ENCODE measurements at regions not wholly inside any gene's neighbourhood (a gene's known extent, or its start where the extent isn't known, plus 50 kb on each side); places are given as distances from the start of the nearest gene placed in this dataset.

DNA sequence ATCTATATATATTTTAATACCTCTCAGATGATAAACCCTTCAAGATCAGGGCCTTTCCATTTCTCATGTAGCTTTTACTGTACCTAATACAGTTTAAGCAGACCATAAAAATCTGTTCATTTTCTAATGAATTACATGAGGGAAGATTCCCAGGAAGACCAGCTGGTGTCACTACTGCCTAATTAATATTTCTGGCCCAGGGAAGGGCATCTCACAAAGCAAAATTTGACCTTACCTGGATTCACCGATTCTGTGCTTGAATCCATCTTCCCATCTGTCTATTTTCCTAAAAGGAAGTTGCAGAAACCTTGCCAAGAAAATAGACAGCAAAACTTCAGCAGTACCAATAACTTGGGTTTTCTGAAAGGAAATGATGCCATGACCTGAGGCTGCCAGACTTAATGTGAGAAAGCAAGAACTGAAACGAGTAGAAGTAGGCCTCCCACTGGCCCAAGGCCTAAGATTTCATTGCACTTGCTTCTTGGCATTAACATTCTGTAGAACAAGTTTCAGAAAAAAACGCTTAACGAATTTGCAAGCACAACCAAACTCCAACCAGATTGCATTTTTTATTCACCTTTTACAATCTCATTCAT lies 83.0 kb upstream of the GLIS3 start:
- DNase-seq: peak; percentile 31

DNA sequence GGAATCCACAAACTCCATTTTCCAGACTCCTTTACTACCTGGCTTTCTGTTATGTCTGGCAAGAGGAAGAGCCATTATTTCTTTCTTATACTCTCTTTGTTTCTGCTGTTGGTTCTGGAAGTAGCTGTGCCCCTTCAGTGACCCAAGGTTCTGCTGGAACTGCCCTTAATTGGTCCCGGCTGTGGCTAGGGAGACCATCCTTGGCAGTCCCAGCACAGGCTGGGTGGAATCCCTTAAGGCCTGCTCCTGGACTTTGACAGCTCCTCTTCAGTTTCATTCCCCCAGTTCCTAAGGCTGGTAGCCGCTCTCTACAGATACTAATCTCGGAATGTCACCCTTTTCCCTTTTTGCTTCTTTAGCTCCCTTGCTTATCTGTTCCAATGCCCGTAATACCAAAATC lies 81.9 kb upstream of the GLIS3 start:
- no peak for DNase-seq

DNA sequence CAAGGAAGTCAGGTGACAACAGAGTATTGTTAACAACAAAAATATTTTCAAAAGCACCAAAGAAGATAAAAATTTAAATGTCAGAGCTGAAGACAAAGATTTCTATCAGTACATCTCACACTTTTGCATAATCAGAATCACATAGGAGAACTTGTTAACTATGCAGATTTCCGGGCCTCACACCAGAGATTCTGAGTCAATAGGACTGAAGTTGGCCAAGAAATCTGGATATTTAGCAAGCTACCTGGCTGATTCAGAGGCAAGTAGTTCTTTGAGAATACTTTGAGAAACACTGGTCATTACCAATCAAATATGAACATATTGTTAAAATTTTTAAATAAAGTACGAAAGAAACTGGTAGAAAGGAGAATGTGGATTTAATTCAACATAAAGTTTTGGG lies 80.5 kb upstream of the GLIS3 start:
- no peak for DNase-seq

DNA sequence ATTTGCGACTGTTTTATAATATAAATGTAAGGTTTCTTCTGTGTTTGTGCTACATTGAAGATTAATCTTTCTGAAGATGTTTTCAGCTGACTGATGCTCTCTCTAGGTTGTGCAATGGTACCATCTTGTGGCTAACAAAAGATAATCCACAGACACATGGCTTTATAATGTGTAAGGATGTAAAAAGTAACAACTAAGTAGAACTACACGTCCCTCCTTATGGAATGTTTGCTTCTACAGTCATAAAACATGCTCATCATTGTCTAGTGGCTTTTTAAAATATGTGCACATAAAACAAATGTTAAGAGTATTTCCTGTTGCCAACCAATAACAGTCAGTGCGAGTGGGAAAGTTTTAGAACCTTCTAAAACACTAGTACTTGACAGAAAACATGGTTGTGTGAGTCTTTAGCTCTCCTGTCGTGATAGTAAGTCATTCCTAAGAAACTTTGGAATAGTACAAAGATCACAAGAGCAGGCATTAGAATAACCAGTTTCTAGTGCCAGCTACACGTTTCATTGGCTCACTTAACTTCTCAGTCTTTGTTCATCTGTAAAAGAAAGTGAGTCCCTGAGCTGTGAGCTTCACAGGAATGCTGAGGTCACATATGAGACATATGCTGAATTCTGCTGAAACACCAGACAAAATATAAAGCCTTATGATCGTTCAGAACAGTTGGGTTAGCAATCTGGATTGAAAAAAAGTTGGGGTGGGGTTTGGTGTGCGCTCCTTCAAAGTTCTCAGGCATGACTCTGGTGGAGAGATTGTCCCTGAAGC lies 75.7 kb upstream of the GLIS3 start:
- no peak for DNase-seq

DNA sequence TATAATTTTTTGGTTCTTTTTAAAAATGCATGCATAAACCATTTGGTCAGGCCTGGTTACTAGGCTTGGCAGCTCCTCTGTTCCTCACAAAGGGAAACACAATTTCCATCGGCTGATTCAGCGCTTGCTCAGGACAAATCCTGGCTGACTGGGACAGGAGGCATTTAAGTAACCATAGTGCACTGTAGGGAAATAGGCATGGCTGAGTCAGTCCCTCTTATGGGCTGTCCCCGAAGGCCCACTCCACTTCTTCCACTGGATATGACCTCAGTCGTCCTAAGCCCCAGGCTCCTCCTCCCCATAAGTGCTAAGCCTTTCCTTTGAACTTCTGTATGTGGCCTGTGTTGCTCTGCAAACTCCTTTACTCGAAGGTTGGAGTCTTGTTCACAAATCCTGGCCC lies 71.2 kb upstream of the GLIS3 start:
- no peak for DNase-seq

DNA sequence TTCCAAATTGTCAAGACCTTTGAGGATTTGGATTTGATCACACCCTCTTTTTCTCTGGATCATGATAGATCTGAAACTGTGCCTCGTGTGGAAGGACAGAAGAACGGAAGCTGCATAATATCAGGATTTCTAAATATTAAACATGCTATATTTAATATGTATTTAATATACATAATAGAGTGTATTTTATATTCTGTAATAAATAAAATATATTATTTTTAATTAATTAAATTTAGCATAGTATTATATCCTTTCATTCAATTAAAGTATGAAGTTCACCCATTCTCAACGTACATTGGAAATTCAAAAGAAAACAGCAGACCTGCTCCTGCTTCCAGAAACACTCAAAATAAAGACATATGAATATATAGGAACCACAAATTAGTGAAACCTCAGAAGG lies 70.6 kb upstream of the GLIS3 start:
- DNase-seq: no peak

DNA sequence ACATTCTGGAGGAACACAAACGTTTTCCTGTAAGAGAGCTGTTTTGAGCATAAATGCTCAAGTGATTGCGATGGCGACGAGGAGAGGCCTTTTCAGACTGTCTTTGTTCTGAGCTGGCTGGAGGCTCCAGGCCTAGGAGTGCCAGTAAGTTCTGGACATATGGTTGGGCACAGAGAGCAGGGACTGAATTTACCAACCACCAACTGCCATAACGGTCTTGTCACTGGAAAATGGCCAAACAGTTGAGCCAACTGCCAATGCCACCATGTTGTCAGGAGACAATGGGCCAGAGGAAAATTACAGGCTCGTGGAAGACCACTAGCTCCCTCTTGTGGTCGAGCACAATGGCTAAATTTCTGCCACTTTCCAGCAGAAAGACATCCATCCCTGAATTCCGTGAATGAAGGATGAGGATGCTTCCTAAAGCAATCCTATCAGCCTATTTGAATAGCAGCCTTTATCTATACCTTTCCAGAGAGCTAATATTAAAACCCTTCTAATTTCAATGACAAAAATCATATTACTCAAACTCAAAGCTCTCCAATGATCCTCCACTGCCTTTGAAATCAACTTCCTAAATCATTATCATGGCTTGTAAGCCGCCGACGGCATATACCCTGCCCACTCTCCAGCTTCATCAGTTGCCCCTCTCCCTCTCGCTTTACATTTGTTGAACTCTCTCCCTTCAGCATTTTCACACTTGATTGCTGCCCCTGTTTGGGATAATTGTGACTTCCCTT lies 66.9 kb upstream of the GLIS3 start:
- DNase-seq: no peak

DNA sequence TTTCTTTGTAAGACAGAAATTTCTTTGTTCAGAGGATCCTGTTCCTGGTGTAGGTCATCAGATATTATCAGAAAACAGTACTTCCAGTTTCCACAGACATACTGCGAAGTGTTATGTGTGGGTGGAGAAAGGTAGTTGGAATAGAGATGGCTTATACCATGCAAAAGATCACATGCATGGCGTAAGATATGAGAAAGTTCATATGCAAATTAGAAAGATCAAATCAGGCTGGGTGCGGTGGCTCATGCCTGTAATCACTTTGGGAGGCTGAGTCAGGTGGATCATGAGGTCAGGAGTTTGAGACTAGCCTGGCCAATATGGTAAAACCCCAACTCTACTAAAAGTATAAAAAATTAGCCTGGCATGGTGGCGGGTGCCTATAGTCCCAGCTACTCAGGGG lies 65.2 kb upstream of the GLIS3 start:
- DNase-seq: no peak

DNA sequence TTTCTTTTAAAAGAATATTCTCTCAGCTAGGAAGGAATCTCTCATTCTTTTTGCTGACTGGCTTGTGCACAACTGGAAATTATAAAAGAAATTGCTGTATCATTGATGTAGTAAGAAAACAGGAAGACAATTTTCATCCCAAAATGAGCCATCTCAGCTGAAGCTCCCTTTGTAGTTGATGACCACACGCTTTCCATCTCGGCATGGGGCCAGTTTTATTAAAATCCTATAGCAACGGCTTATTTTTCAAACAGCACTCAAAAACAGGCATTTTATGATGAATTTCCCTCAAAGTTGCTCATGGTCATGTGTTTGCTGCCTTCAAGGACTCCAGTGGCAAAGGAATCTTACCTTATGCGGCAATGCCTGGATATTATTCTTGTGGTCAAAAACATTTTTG lies 62.4 kb upstream of the GLIS3 start:
- no peak for DNase-seq

DNA sequence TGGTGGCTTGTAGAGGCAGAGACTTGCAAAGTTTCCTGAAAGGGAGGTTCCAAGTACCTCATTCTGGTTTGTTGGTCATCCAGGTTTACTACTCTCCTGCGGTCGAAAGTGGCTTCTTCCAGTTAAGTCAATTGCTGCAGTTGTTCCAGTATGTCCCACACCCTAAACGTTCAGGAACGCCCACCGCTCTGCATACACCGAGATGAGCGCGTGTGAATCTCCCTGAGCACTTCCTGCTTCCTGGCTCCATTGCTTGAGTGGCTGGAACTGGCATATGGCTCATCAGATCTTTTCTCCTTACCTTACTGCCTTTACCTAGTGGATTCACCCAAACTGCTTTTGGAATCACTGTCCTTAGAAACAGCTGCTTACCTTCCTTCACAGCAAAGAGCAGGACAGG lies 59.1 kb upstream of the GLIS3 start:
- no peak for DNase-seq

DNA sequence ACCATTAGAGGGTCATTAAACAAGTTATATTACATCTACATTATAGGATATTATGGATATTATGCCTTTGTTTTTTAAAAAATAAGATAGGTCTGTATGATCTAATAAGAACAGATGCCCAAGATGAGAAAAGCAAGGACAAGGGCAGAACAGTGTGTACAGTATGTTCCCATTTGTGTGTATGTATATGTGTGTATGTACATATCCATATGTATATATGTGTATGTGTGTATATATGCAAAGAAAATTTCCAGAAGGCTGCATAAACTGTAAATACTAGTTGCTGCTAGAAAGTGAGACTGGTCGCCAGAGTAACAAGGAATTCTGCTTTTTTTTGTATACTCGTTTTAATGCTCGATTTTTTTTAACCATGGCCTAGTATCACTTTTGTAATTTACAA lies 58.1 kb upstream of the GLIS3 start:
- no peak for DNase-seq

DNA sequence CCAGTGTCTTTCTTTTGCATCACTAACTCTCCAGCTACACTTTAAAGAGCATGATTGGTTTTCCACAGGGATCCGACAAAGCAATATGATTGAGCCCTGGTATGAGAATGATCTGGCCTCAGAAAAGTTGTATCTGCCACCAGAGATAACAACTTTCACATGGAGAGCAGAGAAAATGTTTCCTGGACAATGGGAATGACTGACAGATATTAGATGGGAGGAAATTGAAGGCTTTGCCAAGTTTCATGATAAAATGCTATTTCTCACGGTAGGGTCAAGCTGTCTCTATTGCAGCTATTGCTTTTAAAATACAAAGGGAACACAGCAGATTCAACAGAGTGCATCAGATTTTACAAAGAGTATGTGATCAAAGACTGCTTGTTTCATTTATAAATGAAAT lies 56.4 kb upstream of the GLIS3 start:
- DNase-seq: no peak

DNA sequence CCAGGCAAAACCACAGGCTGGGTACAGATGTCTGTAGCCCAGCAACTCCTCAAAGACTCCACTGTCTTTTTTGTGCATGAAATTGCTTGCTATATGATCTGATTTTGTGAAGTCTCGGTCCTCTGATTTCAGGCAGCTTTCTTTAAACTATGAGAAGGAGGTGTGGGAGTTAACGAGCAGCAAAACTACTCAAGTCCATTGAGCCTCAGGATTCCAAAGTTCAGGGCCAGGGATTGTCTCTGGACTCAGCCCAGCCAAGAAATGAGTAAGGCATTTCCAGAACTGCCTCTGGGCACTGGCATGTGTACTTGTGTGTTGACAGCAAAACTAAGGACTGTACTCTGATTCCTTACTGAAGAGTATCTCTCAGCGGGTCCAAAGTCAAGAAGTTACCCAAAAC lies 53.4 kb upstream of the GLIS3 start:
- no peak for DNase-seq

DNA sequence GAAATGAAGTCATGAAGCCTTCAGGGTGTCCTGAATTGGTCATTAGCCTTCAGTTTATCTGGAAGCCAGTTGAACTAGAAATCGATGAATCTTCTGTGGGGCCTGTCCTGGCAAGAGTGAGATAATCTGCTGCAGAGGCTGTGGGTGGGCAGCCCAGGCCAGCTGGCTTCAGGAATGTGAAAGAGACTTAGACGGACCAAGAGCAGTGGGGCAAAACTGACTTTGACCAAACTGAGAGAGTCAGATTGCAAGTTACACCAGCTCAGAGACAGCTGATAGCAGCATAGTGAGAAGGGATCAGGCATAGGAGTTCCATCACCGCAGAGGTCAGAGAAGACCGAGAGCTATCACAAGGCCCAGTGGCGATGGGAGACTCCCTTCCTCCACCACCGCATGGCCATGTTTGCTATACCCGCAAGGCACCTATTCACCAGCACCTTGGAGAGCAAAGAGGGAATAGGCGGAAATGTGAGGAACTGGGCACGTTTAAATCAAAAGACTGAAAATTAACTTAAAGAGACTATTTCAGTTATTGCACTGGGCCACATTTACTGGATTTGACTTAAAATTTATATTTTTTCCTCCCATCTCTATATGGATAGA lies 50.0 kb upstream of the GLIS3 start:
- no peak for DNase-seq
